ENCODE measurements at regions not wholly inside any gene's neighbourhood (a gene's known extent, or its start where the extent isn't known, plus 50 kb on each side); places are given as distances from the start of the nearest gene placed in this dataset.

GRCh38 chr9:91102269-91102668 is 259.4 kb downstream of the AUH start:
- DNase-seq, result no peak

GRCh38 chr9:91103931-91104330 is 257.8 kb downstream of the AUH start:
- DNase-seq, result no peak

- no peak for DNase-seq
Measured at GRCh38 chr9:91106415-91107081, 255.2 kb downstream of the AUH start.

- DNase-seq, result no peak
Measured at GRCh38 chr9:91111226-91111625, 250.5 kb downstream of the AUH start.

GRCh38 chr9:91111876-91112275 is 249.8 kb downstream of the AUH start:
- DNase-seq, result no peak

- no peak for DNase-seq
Measured at GRCh38 chr9:91113016-91113415, 248.7 kb downstream of the AUH start.

GRCh38 chr9:91114450-91114849 is 247.3 kb downstream of the AUH start:
- DNase-seq, result no peak

GRCh38 chr9:91116211-91116610 is 245.5 kb downstream of the AUH start:
- no peak for DNase-seq

GRCh38 chr9:91116711-91117110 is 245.0 kb downstream of the AUH start:
- no peak for DNase-seq

GRCh38 chr9:91117474-91117891 is 244.2 kb downstream of the AUH start:
- DNase-seq, result no peak

GRCh38 chr9:91117959-91118703 is 243.6 kb downstream of the AUH start:
- DNase-seq, result no peak

GRCh38 chr9:91118704-91119025 is 243.1 kb downstream of the AUH start:
- DNase-seq, result no peak

GRCh38 chr9:91119142-91119541 is 242.6 kb downstream of the AUH start:
- no peak for DNase-seq

GRCh38 chr9:91119679-91120078 is 242.0 kb downstream of the AUH start:
- DNase-seq, result no peak

GRCh38 chr9:91120200-91120599 is 241.5 kb downstream of the AUH start:
- no peak for DNase-seq

GRCh38 chr9:91122755-91123154 is 239.0 kb downstream of the AUH start:
- DNase-seq, result no peak

- no peak for DNase-seq
Measured at GRCh38 chr9:91126761-91127445, 234.8 kb downstream of the AUH start.

GRCh38 chr9:91127653-91128052 is 234.1 kb downstream of the AUH start:
- DNase-seq, result no peak

GRCh38 chr9:91130796-91131318 is 230.9 kb downstream of the AUH start:
- no peak for DNase-seq

GRCh38 chr9:91131433-91131839 is 230.3 kb downstream of the AUH start:
- DNase-seq, result peak; percentile 84

- no peak for DNase-seq
Measured at GRCh38 chr9:91132576-91133073, 229.1 kb downstream of the AUH start.

GRCh38 chr9:91134608-91135007 is 227.1 kb downstream of the AUH start:
- DNase-seq, result no peak

GRCh38 chr9:91137391-91137790 is 224.3 kb downstream of the AUH start:
- DNase-seq, result no peak

GRCh38 chr9:91138760-91139159 is 223.0 kb downstream of the AUH start:
- no peak for DNase-seq

Measured in MV-4-11 (cell line).